ENCODE measurements at regions not wholly inside any gene's neighbourhood (a gene's known extent, or its start where the extent isn't known, plus 50 kb on each side); places are given as distances from the start of the nearest gene placed in this dataset.
"Not testable (repeated sequence)": the region's sequence is repeated elsewhere in the genome, so short reads cannot be mapped to it uniquely, and the experiment has no call there.

GRCh38 chr3:8424281-8424680, 77.3 kb upstream of the LMCD1 start:
- DNase-seq (ENCODE audit: low read depth): no peak

- DNase-seq (ENCODE audit: low read depth): no peak
These were observed 64.8 kb upstream of the LMCD1 start for GRCh38 chr3:8436661-8437287.

- DNase-seq (ENCODE audit: low read depth): no peak
These were observed 63.0 kb upstream of the LMCD1 start for GRCh38 chr3:8438507-8439079.

GRCh38 chr3:8440142-8440541, 61.5 kb upstream of the LMCD1 start:
- DNase-seq (ENCODE audit: low read depth): not testable (repeated sequence)

DNA sequence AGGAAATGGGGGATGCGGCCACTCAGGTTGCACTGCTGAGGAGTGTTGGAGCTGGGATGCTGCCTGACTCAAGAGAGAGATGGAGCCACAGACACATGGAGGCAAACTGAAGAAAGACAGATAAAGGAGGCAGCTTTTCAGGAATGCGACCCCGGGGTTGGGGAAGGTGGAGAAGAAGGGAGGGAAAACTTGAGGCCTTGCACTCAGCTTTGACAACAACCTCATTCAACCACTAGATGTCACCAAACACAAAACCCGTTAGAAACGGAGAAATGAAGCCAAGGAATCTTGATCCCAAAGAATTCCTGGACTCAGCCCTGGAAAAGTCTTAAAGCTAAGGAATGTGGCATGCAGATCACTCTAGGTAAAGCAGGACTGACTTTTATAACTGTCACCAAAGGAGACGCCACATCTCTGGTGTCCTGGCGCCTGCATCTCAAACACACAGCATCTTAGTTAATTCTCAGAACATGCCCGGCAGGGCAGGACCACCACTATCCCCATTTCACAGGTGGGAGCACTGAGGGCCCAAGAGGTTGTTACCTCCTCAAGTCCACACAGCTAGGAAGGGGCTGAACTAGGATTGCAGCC, 59.6 kb upstream of the LMCD1 start:
- no peak for DNase-seq (ENCODE audit: low read depth)

DNA sequence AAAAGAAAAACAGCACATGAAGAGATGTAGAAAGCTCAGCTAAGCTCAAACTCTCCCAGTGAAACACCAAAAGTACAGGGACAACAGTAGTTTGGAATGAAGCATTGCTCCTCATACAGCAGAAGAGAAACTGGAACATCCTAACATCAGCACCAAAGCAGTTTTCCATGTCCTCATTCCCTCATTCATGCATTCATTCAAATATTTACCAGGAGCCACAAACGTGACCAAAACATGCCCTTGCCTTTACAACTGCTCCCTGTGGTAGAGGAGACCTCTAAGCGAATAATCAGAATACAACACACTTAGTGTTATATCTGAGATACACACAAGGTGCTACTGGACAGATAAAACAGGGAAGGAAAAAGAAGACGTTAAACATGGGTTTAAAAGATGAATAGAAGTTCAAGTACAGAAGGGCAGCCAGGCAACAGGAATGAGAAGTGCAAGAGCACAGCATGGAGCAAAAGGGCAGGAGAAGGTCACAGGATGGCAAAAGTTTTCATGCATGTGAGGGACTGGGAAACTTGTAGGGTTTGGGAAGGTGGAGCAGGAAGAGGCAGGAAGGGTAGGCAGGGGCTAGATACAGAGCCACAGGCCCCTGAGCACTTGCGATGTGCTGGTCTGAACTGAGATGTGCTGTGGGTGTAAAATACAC, 58.5 kb upstream of the LMCD1 start:
- no peak for DNase-seq (ENCODE audit: low read depth)

DNA sequence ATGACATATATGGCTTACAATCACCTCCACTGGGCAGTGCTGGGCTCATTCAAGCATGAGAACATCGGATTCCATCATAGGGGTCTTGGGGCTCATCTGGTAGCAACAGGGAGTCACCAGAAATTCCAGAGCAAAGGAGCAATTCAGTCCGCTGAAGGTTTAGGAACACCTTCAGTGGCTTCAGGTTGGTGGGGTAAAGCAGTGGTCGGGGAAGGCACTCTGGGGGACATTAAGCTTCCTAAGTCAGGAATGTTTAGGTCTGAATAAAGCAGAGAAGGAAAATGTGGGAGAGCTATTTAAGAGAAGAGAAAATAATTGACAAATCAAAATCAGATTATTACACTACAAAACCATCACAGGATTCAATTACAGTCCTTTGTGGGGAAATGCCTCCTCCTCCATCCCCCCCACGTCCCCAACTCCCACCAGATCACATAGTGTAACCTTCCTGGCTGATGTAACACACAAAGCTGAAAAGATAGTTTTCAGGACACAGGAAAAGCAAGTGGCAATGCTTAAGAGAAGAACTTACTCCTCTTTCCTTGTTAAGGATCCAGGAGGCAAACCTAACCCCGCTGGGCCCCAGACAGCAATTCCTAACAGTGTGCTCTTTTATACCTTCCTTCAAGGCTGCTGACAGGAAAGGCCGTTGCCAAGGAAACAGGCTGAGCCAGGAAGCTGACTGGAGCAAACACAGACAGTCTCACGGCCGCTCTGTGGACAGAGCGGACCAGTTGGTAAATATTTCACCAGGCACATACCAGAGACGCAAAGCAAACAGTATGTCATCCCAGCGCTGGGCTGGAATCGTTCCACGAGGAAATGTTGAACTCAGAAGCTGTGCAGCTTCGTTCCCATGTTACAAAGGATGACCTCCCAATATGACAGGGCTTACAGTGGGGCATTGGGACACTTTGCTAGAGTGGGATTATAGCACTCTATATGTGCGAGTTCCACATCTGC, 57.5 kb upstream of the LMCD1 start:
- no peak for DNase-seq (ENCODE audit: low read depth)

DNA sequence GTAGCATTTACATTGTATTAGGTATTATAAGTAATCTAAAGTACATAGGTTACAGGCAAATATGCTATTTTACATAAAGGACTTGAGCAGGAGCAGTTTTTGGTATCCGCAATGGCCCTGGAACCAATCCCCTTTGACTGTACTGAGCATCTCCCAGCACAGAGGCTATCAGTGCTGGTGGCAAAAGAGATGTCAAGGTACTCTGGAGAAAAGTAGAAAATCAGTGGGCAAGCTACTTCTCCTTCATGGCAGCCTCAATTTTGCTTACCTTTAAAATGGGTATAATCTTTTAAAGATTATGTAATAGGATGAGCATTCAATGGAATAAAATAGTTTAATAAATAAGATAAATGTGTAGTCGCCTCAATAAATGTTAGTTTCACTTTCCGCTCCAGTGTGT, 56.7 kb upstream of the LMCD1 start:
- no peak for DNase-seq (ENCODE audit: low read depth)

- DNase-seq (ENCODE audit: low read depth): no peak
These were observed 55.8 kb upstream of the LMCD1 start for GRCh38 chr3:8445861-8446260.

DNA sequence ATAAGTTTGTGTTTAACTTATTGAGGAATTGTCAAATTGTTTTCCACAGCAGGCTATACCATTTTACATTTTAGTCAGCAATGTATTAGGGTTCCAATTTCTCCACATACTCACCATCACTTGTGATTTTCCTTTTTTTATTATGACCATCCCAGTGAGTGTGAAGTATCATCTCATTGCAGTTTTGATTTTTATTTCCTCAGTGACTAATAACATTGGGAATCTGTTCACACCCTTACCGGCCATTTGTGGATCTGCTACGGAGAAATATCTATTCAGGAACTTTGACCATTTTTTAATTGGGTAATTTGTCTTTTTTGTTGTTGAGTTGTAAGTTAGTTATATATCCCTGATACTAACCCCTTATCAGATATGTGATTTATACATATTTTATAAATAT, 54.8 kb upstream of the LMCD1 start:
- no peak for DNase-seq (ENCODE audit: low read depth)

DNA sequence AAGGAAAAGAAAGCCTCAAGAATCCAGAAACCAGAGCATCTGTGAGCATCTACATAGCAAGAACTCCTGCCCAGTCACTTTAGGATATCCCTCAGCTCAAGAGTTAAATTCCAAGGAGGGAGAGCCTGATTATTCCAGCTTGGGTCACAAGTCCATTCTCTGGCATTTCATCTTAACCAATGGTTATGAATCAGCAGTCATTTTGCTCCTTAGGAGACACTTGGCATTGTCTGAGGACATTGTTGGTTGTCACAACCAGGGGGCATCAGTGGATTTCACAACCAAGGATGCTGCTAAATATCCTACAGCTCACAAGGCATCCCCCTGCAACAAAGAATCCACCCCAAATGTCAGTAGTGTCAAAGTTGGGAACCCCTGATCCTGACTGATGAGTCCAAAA, 51.0 kb upstream of the LMCD1 start:
- DNase-seq (ENCODE audit: low read depth): no peak

DNA sequence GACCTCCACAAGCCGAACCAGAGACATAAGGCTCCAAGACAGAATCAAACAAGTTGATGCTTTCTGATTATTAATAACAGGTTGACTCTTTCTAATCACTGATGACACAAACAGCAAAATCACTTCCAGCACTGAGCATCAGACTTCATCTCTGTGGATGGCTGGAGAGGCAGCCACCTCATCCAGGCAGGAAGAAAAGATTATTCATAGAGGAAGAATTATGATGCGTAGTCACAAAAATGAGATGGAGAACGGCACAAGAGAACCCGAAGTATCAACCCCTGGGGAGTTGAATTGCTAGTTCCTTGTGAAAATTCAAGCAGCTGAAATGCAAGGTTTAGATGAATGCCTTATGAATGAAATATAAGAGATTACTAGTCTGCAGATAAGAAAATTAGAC, 49.9 kb upstream of the LMCD1 start:
- DNase-seq (ENCODE audit: low read depth): no peak

Measured in activated gamma-delta T cell treated with anti-CD3 and anti-CD28 coated beads, Interleukin-2, amount 50 U/mL, for 16 hours (primary cell).